Esophagus muscularis mucosa (tissue), 4 donors: ENCODE measurements at regions not wholly inside any gene's neighbourhood (a gene's known extent, or its start where the extent isn't known, plus 50 kb on each side); places are given as distances from the start of the nearest gene placed in this dataset.

ENCODE experiments used
- DNase-seq: peaks from one replicate; pipeline ENCODE4 v3.0.0-alpha.2; 2017; ENCODE audit errors: extremely low spot score
- H3K27ac ChIP-seq, 4 donors: fragments of 200-600 bp; sonication (generic); replicated peaks in 1 of 4; 1 replicate in 3 of 4; 2 replicates in 1 of 4; pipeline ENCODE4 v1.5.1; 2016 to 2019; ENCODE audit warnings: mild to moderate bottlenecking in 1 of 4
- H3K27me3 ChIP-seq, 4 donors: fragments of 200-600 bp; sonication (generic); one replicate each; pipeline versions ENCODE4 v1.5.1 to v1.6.0; 2016 to 2019
- H3K36me3 ChIP-seq, 4 donors: fragments of 200-600 bp; sonication (generic); one replicate each; pipeline ENCODE4 v1.5.1; 2016 to 2019
- H3K4me1 ChIP-seq, 4 donors: fragments of 200-600 bp; sonication (generic); one replicate each; pipeline ENCODE4 v1.5.1; 2016 to 2019
- H3K4me3 ChIP-seq, 4 donors: fragments of 200-600 bp; sonication (generic); 1 replicate in 2 of 4; 2 replicates in 2 of 4; pipeline ENCODE4 v1.5.1; 2016 to 2019; ENCODE audit warnings: mild to moderate bottlenecking in 4 of 4, moderate library complexity in 1 of 4
- H3K9me3 ChIP-seq, 4 donors: fragments of 200-600 bp; sonication (generic); 1 replicate in 3 of 4; 2 replicates in 1 of 4; pipeline ENCODE4 v1.5.1; 2016 to 2019
- CTCF ChIP-seq, 3 experiments: fragments of 200-600 bp in 2 of 3; fragments of 450-650 bp in 1 of 3; sonication (generic) in 2 of 3; IDR thresholded peaks; one replicate each; pipeline ENCODE4 v1.5.1; 2017 to 2019; ENCODE audit warnings: antibody characterized with exemption in 3 of 3, mild to moderate bottlenecking in 2 of 3, moderate library complexity in 1 of 3
- EP300 ChIP-seq: sonication (generic); formaldehyde crosslinking; IDR thresholded peaks from one replicate; pipeline ENCODE4 v1.6.1; 2017; ENCODE audit warnings: antibody characterized with exemption
- POLR2A ChIP-seq: fragments of 450-650 bp; IDR thresholded peaks from one replicate; pipeline ENCODE4 v1.6.1; 2017; ENCODE audit warnings: antibody characterized with exemption, moderate library complexity, mild to moderate bottlenecking, low read depth
- POLR2AphosphoS5 ChIP-seq, 2 donors: sonication (generic); formaldehyde crosslinking; IDR thresholded peaks; one replicate each; pipeline ENCODE4 v1.6.1; 2017; ENCODE audit warnings: antibody characterized with exemption in 2 of 2
- WGBS: methylation state at CpG from one replicate; pipeline ENCODE4 v1.1.5; 2018; 5-methylcytosine and 5-hydroxymethylcytosine counted together
- intact Hi-C: fragments of 100-400 bp; cut with DNase I; formaldehyde crosslinking; loops from one replicate; pipeline ENCODE4 v1.15.1; 2023

DNA sequence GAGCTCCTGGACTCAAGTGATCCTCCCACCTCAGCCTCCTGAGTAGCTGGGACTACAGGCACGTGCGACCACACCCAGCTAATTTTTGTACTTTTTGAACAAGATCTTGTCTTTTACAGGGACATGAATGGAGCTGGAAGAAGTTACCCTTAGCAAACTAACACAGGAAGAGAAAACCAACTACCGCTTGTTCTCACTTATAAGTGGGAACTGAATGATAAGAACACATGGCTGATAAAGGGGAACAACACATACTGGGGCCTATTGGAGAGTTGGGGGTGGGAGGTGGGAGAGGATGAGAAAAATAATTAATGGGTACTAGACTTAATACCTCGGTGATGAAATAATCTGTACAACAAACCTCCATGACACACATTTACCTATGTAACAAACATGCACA lies 70.9 kb upstream of the INHBA start:
- intact Hi-C loops = no loop called here
- 85% methylated on average over 4 of the region's 4 CpGs for WGBS
- H3K4me1 ChIP-seq = no peaks in the 10 kb centered on the region
- H3K36me3 ChIP-seq = no peaks in the 10 kb centered on the region
- peak; percentile 60 for DNase-seq
- no peak for TF ChIP-seq POLR2A
- no peak for TF ChIP-seq CTCF (IDR thresholded peaks at IDR 0.05)
- TF ChIP-seq POLR2AphosphoS5 (IDR thresholded peaks at IDR 0.05) = no peak
- TF ChIP-seq EP300 = no peak
- H3K27me3 ChIP-seq = no peaks in the 10 kb centered on the region
- H3K27ac ChIP-seq = no peak overlapping the region
- H3K9me3 ChIP-seq = no peaks in the 10 kb centered on the region
- no peak overlapping the region for H3K4me3 ChIP-seq

GRCh38 chr7:41771717-41772116 lies 68.8 kb upstream of the INHBA start:
- Histone ChIP-seq H3K36me3 (no peaks in the 10 kb centered on the region), H3K4me1 (no peaks in the 10 kb centered on the region), H3K9me3 (no peaks in the 10 kb centered on the region), H3K27ac (no peak overlapping the region), H3K27me3 (no peaks in the 10 kb centered on the region), H3K4me3 (no peak overlapping the region)
- 93% methylated on average over 5 of the region's 6 CpGs for WGBS
- TF ChIP-seq EP300 = no peak
- TF ChIP-seq POLR2A = no peak
- TF ChIP-seq POLR2AphosphoS5 (IDR thresholded peaks at IDR 0.05) = no peak
- TF ChIP-seq CTCF (IDR thresholded peaks at IDR 0.05) = no peak
- intact Hi-C loops = no loop called here
- no peak for DNase-seq

- H3K36me3 ChIP-seq = no peaks in the 10 kb centered on the region
- TF ChIP-seq POLR2A (no peak), CTCF (IDR thresholded peaks at IDR 0.05) (no peak), POLR2AphosphoS5 (IDR thresholded peaks at IDR 0.05) (no peak), EP300 (no peak)
- no peaks in the 10 kb centered on the region for H3K4me1 ChIP-seq
- H3K27ac ChIP-seq = no peak overlapping the region
- no peaks in the 10 kb centered on the region for H3K9me3 ChIP-seq
- intact Hi-C loops = no loop called here
- H3K27me3 ChIP-seq = no peaks in the 10 kb centered on the region
- 80% methylated on average over 4 of the region's 4 CpGs for WGBS
- no peak overlapping the region for H3K4me3 ChIP-seq
- DNase-seq = no peak
Measured at GRCh38 chr7:41769162-41769561, 66.3 kb upstream of the INHBA start.

- no peak overlapping the region for H3K4me3 ChIP-seq
- intact Hi-C loops = no loop called here
- 93% methylated on average over 4 of the region's 4 CpGs for WGBS
- no peaks in the 10 kb centered on the region for H3K36me3 ChIP-seq
- no peaks in the 10 kb centered on the region for H3K9me3 ChIP-seq
- no peak overlapping the region for H3K27ac ChIP-seq
- no peaks in the 10 kb centered on the region for H3K27me3 ChIP-seq
- TF ChIP-seq POLR2A = no peak
- no peak for DNase-seq
- no peaks in the 10 kb centered on the region for H3K4me1 ChIP-seq
Measured at GRCh38 chr7:41763626-41764025, 60.7 kb upstream of the INHBA start.

DNA sequence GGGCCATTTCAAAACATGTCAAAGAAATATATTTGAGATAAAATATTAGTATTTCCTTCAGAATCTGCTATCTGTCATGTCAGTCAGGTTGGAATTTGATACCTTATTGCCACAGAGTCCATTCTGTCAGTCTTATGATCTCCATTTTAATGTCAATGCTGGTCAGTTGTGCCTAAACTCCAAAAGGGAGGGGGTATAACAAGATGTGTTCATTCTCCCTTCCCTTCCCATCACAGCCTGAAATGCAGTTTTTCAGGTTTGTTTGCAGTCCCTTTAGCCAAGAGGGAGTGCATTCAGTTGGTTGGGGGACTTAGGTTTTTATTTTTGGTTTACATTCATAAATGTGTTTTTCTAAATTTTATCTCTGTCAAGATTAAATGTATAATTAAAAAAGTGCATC lies 59.8 kb upstream of the INHBA start:
- H3K4me3 ChIP-seq = no peak overlapping the region
- no peak overlapping the region for H3K27ac ChIP-seq
- H3K9me3 ChIP-seq = no peaks in the 10 kb centered on the region
- TF ChIP-seq POLR2A (no peak), EP300 (no peak), POLR2AphosphoS5 (IDR thresholded peaks at IDR 0.05) (no peak), CTCF (IDR thresholded peaks at IDR 0.05) (no peak)
- DNase-seq = no peak
- no peaks in the 10 kb centered on the region for H3K27me3 ChIP-seq
- no peaks in the 10 kb centered on the region for H3K36me3 ChIP-seq
- intact Hi-C loops = no loop called here
- no peaks in the 10 kb centered on the region for H3K4me1 ChIP-seq
